IPS-18a (cell line): ENCODE measurements at regions not wholly inside any gene's neighbourhood (a gene's known extent, or its start where the extent isn't known, plus 50 kb on each side); places are given as distances from the start of the nearest gene placed in this dataset.

ENCODE experiments used
- H3K27ac ChIP-seq: one replicate; pipeline ENCODE4 v1.5.1; 2013; ENCODE audit warnings: low read length
- H3K27me3 ChIP-seq: one replicate; pipeline ENCODE4 v1.6.1; 2013; ENCODE audit warnings: mild to moderate bottlenecking, low read length; ENCODE audit not compliant: control insufficient read depth, insufficient read depth
- H3K36me3 ChIP-seq: one replicate; pipeline ENCODE4 v1.6.1; 2013; ENCODE audit warnings: low read depth, low read length; ENCODE audit not compliant: control insufficient read depth
- H3K4me1 ChIP-seq: one replicate; pipeline ENCODE4 v1.6.1; 2013; ENCODE audit warnings: low read depth, low read length; ENCODE audit not compliant: control insufficient read depth
- H3K4me3 ChIP-seq: one replicate; pipeline ENCODE4 v1.5.1; 2013; ENCODE audit warnings: low read length
- H3K9ac ChIP-seq: one replicate; pipeline ENCODE4 v1.6.1; 2013; ENCODE audit warnings: mild to moderate bottlenecking, low read length, moderate library complexity
- H3K9me3 ChIP-seq: one replicate; pipeline ENCODE4 v1.6.1; 2013; ENCODE audit warnings: low read depth, low read length; ENCODE audit not compliant: control insufficient read depth

GRCh38 chr2:12236136-12236844 lies 480.4 kb upstream of the TRIB2 start:
- Histone ChIP-seq H3K9me3 (no peaks in the 10 kb centered on the region), H3K27ac (no peak overlapping the region), H3K4me1 (no peaks in the 10 kb centered on the region), H3K27me3 (no peaks in the 10 kb centered on the region), H3K36me3 (no peaks in the 10 kb centered on the region), H3K9ac (no peak overlapping the region), H3K4me3 (no peak overlapping the region)

GRCh38 chr2:12240206-12240605 lies 476.5 kb upstream of the TRIB2 start:
- Histone ChIP-seq H3K4me1 (no peaks in the 10 kb centered on the region), H3K36me3 (no peaks in the 10 kb centered on the region), H3K9ac (no peak overlapping the region), H3K4me3 (no peak overlapping the region), H3K9me3 (no peaks in the 10 kb centered on the region), H3K27me3 (no peaks in the 10 kb centered on the region), H3K27ac (no peak overlapping the region)

DNA sequence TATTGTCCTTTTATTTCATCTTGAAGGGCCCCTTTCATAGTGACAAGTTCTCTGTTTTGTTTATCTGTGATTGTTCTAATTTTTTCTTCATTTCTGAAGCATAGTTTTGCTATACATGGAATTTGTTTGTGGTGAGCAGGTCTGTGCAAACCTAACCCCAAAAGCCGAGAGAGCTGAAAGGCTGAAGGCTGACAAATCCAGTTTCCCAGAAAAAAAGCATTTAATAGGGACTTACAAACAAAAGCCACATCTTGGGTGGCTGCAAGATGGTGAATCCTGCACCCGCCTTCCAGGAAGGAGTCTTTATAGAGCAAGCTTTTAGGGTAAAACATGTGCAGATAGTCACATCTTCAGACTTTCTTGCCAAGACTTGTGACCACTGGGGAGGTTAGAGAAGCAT lies 473.4 kb upstream of the TRIB2 start:
- no peak overlapping the region for H3K9ac ChIP-seq
- H3K27me3 ChIP-seq = no peaks in the 10 kb centered on the region
- H3K36me3 ChIP-seq = no peaks in the 10 kb centered on the region
- H3K27ac ChIP-seq = no peak overlapping the region
- H3K4me1 ChIP-seq = no peaks in the 10 kb centered on the region
- H3K4me3 ChIP-seq = no peak overlapping the region
- no peaks in the 10 kb centered on the region for H3K9me3 ChIP-seq

DNA sequence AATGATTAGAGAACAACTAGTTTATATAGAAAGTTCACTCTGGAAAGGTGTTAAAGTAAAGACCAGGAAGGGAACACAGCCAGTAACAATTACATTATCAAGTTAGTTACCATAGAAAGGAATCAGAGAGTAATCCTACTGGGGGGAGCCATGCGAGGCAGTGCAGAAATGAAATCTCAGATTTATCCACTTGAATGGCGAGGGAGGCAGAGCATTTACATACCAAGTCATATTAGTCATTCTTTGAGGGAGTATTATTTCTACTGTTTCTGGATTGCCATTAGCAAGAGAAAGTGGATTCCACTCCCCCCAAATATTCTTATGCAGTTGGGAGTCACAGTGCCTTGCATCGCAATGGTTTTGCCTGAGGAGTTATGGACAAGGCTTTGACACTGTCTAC lies 472.7 kb upstream of the TRIB2 start:
- H3K9ac ChIP-seq = no peak overlapping the region

GRCh38 chr2:12251121-12251520 lies 465.6 kb upstream of the TRIB2 start:
- Histone ChIP-seq H3K9me3 (no peaks in the 10 kb centered on the region), H3K27me3 (no peaks in the 10 kb centered on the region), H3K4me1 (peaks cover 16% of the 10 kb centered on the region), H3K27ac (no peak overlapping the region), H3K4me3 (no peak overlapping the region), H3K36me3 (no peaks in the 10 kb centered on the region), H3K9ac (no peak overlapping the region)

More for the DNA sequence above, 472.7 kb upstream of the TRIB2 start:
- Histone ChIP-seq H3K36me3 (no peaks in the 10 kb centered on the region), H3K9me3 (no peaks in the 10 kb centered on the region), H3K4me3 (no peak overlapping the region), H3K4me1 (no peaks in the 10 kb centered on the region), H3K27ac (no peak overlapping the region), H3K27me3 (no peaks in the 10 kb centered on the region)

DNA sequence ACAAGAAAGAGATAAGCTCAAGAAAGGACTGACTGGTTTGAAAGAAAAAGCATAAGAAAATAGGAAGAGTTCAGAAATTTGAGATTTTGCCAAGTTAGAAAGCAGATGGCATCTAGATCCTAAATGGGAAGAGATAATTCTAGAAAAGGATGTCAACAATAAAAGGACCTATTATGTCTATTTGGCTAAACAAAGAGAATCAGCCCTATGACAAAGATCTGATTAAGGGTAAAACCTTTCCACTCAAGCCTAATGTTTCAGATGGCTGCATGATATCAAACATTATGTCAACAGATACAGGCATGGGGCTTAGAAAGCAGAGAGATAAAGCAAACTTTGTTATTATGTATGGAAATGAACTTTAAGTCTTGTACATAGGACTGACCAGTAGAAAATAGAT lies 465.0 kb upstream of the TRIB2 start:
- H3K27ac ChIP-seq = no peak overlapping the region
- H3K4me1 ChIP-seq = peaks cover 16% of the 10 kb centered on the region
- no peaks in the 10 kb centered on the region for H3K9me3 ChIP-seq

GRCh38 chr2:12253167-12253778 lies 463.5 kb upstream of the TRIB2 start:
- no peaks in the 10 kb centered on the region for H3K36me3 ChIP-seq
- no peaks in the 10 kb centered on the region for H3K27me3 ChIP-seq
- no peak overlapping the region for H3K9ac ChIP-seq
- H3K9me3 ChIP-seq = no peaks in the 10 kb centered on the region
- no peak overlapping the region for H3K27ac ChIP-seq
- no peak overlapping the region for H3K4me3 ChIP-seq
- peaks cover 16% of the 10 kb centered on the region for H3K4me1 ChIP-seq

More for the DNA sequence above, 465.0 kb upstream of the TRIB2 start:
- H3K36me3 ChIP-seq = no peaks in the 10 kb centered on the region
- H3K4me3 ChIP-seq = no peak overlapping the region
- no peak overlapping the region for H3K9ac ChIP-seq
- H3K27me3 ChIP-seq = no peaks in the 10 kb centered on the region

- H3K4me3 ChIP-seq = no peak overlapping the region
Observed at GRCh38 chr2:12254280-12254860, 462.4 kb upstream of the TRIB2 start.

DNA sequence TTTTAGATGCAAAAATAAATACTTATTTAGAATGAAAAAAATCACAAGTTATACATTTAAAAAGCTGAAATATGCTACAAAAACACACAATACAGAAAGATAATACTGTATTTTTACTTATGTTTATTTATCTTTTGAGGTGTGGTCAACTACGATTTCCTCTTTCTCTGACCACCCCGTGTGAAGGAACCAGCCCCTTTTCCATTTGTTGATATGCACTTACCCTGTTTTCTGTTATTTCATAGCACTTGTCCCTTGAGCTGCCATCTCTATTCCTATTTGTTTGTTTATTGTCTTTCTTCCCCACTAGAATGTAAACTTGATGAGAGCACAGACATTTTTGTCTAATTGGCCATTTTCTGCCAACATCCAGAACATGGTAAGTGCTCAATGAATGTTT lies 460.5 kb upstream of the TRIB2 start:
- no peak overlapping the region for H3K4me3 ChIP-seq

More at GRCh38 chr2:12254280-12254860, 462.4 kb upstream of the TRIB2 start:
- Histone ChIP-seq H3K27me3 (no peaks in the 10 kb centered on the region), H3K27ac (no peak overlapping the region), H3K9me3 (no peaks in the 10 kb centered on the region), H3K36me3 (no peaks in the 10 kb centered on the region), H3K4me1 (peaks cover 16% of the 10 kb centered on the region), H3K9ac (no peak overlapping the region)

GRCh38 chr2:12257476-12257875 lies 459.3 kb upstream of the TRIB2 start:
- H3K27me3 ChIP-seq = no peaks in the 10 kb centered on the region
- H3K4me3 ChIP-seq = no peak overlapping the region
- H3K27ac ChIP-seq = no peak overlapping the region
- no peak overlapping the region for H3K9ac ChIP-seq
- H3K4me1 ChIP-seq = peaks cover 16% of the 10 kb centered on the region
- H3K9me3 ChIP-seq = no peaks in the 10 kb centered on the region
- H3K36me3 ChIP-seq = no peaks in the 10 kb centered on the region

More for the DNA sequence above, 460.5 kb upstream of the TRIB2 start:
- H3K4me1 ChIP-seq = peaks cover 16% of the 10 kb centered on the region
- no peaks in the 10 kb centered on the region for H3K27me3 ChIP-seq
- no peaks in the 10 kb centered on the region for H3K9me3 ChIP-seq
- no peaks in the 10 kb centered on the region for H3K36me3 ChIP-seq
- no peak overlapping the region for H3K27ac ChIP-seq
- H3K9ac ChIP-seq = no peak overlapping the region

DNA sequence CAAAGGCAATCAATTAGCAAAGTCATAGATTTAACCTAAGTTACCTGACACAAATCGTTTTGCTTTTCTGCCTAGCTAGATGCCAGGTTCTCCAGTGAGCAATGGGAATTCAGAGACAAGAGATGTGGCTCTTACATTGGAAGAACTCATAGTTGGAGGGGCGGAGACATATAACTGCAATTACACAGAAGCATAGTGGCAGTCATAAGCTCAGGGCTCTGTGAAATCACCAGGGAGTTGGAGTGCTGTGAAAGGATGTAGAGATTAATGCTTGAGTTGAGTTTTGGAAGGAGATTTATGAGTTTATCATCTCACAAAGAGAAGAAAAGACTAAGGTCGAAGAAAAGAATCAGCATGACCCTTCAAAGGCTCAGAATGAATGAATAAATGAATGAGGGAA lies 457.2 kb upstream of the TRIB2 start:
- Histone ChIP-seq H3K27ac (no peak overlapping the region), H3K36me3 (no peaks in the 10 kb centered on the region), H3K9ac (no peak overlapping the region), H3K27me3 (no peaks in the 10 kb centered on the region), H3K9me3 (no peaks in the 10 kb centered on the region), H3K4me3 (no peak overlapping the region), H3K4me1 (peaks cover 30% of the 10 kb centered on the region)
